H9 (cell line): ENCODE measurements at regions not wholly inside any gene's neighbourhood (a gene's known extent, or its start where the extent isn't known, plus 50 kb on each side); places are given as distances from the start of the nearest gene placed in this dataset.

Experiments
- DNase-seq: peaks from one replicate; pipeline ENCODE4 v3.0.0-alpha.2; 2017
- H2AFZ ChIP-seq: one replicate; pipeline ENCODE4 v1.6.1; 2013; ENCODE audit warnings: mild to moderate bottlenecking, low read length, control low read depth, moderate library complexity
- H2AK5ac ChIP-seq: 2 replicates; pipeline ENCODE4 v1.6.1; 2013; ENCODE audit warnings: low read length, control low read depth, mixed read lengths; ENCODE audit not compliant: insufficient read length
- H2BK120ac ChIP-seq: one replicate; pipeline ENCODE4 v1.6.1; 2013; ENCODE audit warnings: low read depth, mild to moderate bottlenecking, low read length, control low read depth, inconsistent platforms; ENCODE audit not compliant: poor library complexity, severe bottlenecking
- H2BK12ac ChIP-seq: 2 replicates; pipeline ENCODE4 v1.6.1; 2013; ENCODE audit warnings: low read length, control low read depth, mixed read lengths, low read depth; ENCODE audit not compliant: insufficient read length
- H2BK15ac ChIP-seq: 2 replicates; pipeline ENCODE4 v1.6.1; 2013; ENCODE audit warnings: low read depth, low read length, control low read depth
- H2BK20ac ChIP-seq: one replicate; pipeline ENCODE4 v1.6.1; 2013; ENCODE audit warnings: low read depth, mild to moderate bottlenecking, low read length, control low read depth, inconsistent platforms; ENCODE audit not compliant: poor library complexity, severe bottlenecking
- H2BK5ac ChIP-seq: 2 replicates; pipeline ENCODE4 v1.6.1; 2013; ENCODE audit warnings: low read length, control low read depth, mixed read lengths; ENCODE audit not compliant: insufficient read length
- H3K14ac ChIP-seq: 2 replicates; pipeline ENCODE4 v1.6.1; 2013; ENCODE audit warnings: low read length, control low read depth; ENCODE audit not compliant: insufficient read depth
- H3K18ac ChIP-seq: 2 replicates; pipeline ENCODE4 v1.6.1; 2013; ENCODE audit warnings: low read depth, mild to moderate bottlenecking, mixed read lengths, low read length, control low read depth; ENCODE audit not compliant: insufficient read length
- H3K23ac ChIP-seq: 2 replicates; pipeline ENCODE4 v1.6.1; 2013; ENCODE audit warnings: low read length, control low read depth, mixed read lengths, low read depth; ENCODE audit not compliant: insufficient read length
- H3K23me2 ChIP-seq: 2 replicates; pipeline ENCODE4 v1.6.1; 2013; ENCODE audit warnings: low read depth, mild to moderate bottlenecking, mixed read lengths, low read length, control low read depth; ENCODE audit not compliant: insufficient read length, poor library complexity, severe bottlenecking
- H3K27ac ChIP-seq: 2 replicates; pipeline ENCODE4 v1.5.1; 2013; ENCODE audit warnings: low read length, control low read depth, mixed read lengths, low read depth; ENCODE audit not compliant: insufficient read length
- H3K27me3 ChIP-seq: 2 replicates; pipeline ENCODE4 v1.6.1; 2013; ENCODE audit warnings: low read length, control low read depth, inconsistent platforms; ENCODE audit not compliant: insufficient read depth
- H3K4ac ChIP-seq: 2 replicates; pipeline ENCODE4 v1.6.1; 2013; ENCODE audit warnings: low read depth, mild to moderate bottlenecking, control low read depth, inconsistent platforms, low read length, moderate library complexity
- H3K4me1 ChIP-seq: 2 replicates; pipeline ENCODE4 v1.6.1; 2013; ENCODE audit warnings: low read length, control low read depth, inconsistent platforms; ENCODE audit not compliant: insufficient read depth
- H3K4me2 ChIP-seq: 2 replicates; pipeline ENCODE4 v1.6.1; 2013; ENCODE audit warnings: low read length, control low read depth, mixed read lengths; ENCODE audit not compliant: insufficient read length, insufficient read depth
- H3K56ac ChIP-seq: 2 replicates; pipeline ENCODE4 v1.6.1; 2013; ENCODE audit warnings: low read depth, mild to moderate bottlenecking, mixed read lengths, low read length, control low read depth; ENCODE audit not compliant: insufficient read length
- H3K79me1 ChIP-seq: 2 replicates; pipeline ENCODE4 v1.6.1; 2013; ENCODE audit warnings: low read depth, mild to moderate bottlenecking, moderate library complexity, low read length, control low read depth, inconsistent platforms; ENCODE audit not compliant: insufficient read depth, poor library complexity, severe bottlenecking
- H3K79me2 ChIP-seq: 2 replicates; pipeline ENCODE4 v1.6.1; 2013; ENCODE audit warnings: low read length, control low read depth, inconsistent platforms; ENCODE audit not compliant: insufficient read depth
- H3K9ac ChIP-seq: 2 replicates; pipeline ENCODE4 v1.6.1; 2013; ENCODE audit warnings: low read length, control low read depth, mixed read lengths; ENCODE audit not compliant: insufficient read length; ENCODE audit errors: extremely low read depth
- H3K9me3 ChIP-seq: one replicate; pipeline ENCODE4 v1.6.1; 2013; ENCODE audit warnings: low read depth, low read length, inconsistent platforms; ENCODE audit not compliant: control insufficient read depth
- H3T11ph ChIP-seq: one replicate; pipeline ENCODE4 v1.6.1; 2013; ENCODE audit warnings: mild to moderate bottlenecking, low read length, control low read depth, inconsistent platforms
- H4K20me1 ChIP-seq: one replicate; pipeline ENCODE4 v1.6.1; 2013; ENCODE audit not compliant: control insufficient read depth, insufficient read length, insufficient read depth
- H4K5ac ChIP-seq: 2 replicates; pipeline ENCODE4 v1.6.1; 2013; ENCODE audit warnings: low read depth, mild to moderate bottlenecking, mixed read lengths, low read length, control low read depth; ENCODE audit not compliant: insufficient read length
- H4K8ac ChIP-seq: replicated peaks from 2 replicates; pipeline ENCODE4 v1.6.1; 2013; ENCODE audit warnings: low read length, control low read depth, mixed read lengths, low read depth; ENCODE audit not compliant: insufficient read length
- H4K91ac ChIP-seq: 2 replicates; pipeline ENCODE4 v1.6.1; 2013; ENCODE audit warnings: low read depth, mild to moderate bottlenecking, moderate library complexity, mixed read lengths, low read length, control low read depth; ENCODE audit not compliant: insufficient read length
- H3K27ac Mint-ChIP-seq, 3 experiments: 2 replicates in 2 of 3; 3 replicates in 1 of 3; pipeline ENCODE4 v1.8.0; 2020 to 2021; ENCODE audit warnings: mixed read lengths in 3 of 3, mild to moderate bottlenecking in 1 of 3, moderate library complexity in 1 of 3
- H3K27me3 Mint-ChIP-seq: 2 replicates; pipeline ENCODE4 v1.8.0; 2021; ENCODE audit warnings: low read depth, mild to moderate bottlenecking, moderate library complexity, mixed read lengths
- H3K36me3 Mint-ChIP-seq, 3 experiments: 2 replicates in 2 of 3; 3 replicates in 1 of 3; pipeline ENCODE4 v1.8.0; 2020 to 2021; ENCODE audit warnings: low read depth in 3 of 3, mixed read lengths in 3 of 3; ENCODE audit not compliant: insufficient read depth in 1 of 3
- H3K4me1 Mint-ChIP-seq, 2 experiments: 2 replicates each; pipeline ENCODE4 v1.8.0; 2020; ENCODE audit warnings: mixed read lengths in 2 of 2
- H3K4me3 Mint-ChIP-seq, 2 experiments: 2 replicates in 1 of 2; 3 replicates in 1 of 2; pipeline ENCODE4 v1.8.0; 2020 to 2021; ENCODE audit warnings: mild to moderate bottlenecking in 2 of 2, mixed read lengths in 2 of 2, moderate library complexity in 1 of 2
- H3K9me3 Mint-ChIP-seq, 2 experiments: 2 replicates in 1 of 2; 3 replicates in 1 of 2; pipeline ENCODE4 v1.8.0; 2020; ENCODE audit warnings: mild to moderate bottlenecking in 2 of 2, mixed read lengths in 2 of 2, moderate library complexity in 1 of 2
- CTCF ChIP-seq: fragments of 200-600 bp; sonication (generic); conservative IDR thresholded peaks from 3 replicates; pipeline ENCODE4 v1.8.0; 2021; ENCODE audit warnings: antibody characterized with exemption, mild to moderate bottlenecking
- WGBS: extraction: QIAGEN DNeasy Blood & Tissue Kit; methylation state at CpG from one replicate; pipeline ENCODE4 v1.1.7; 2013; ENCODE audit warnings: missing lambda C conversion rate, low lambda C conversion rate, mixed read lengths; ENCODE audit not compliant: insufficient read length; ENCODE audit errors: extremely low coverage; 5-methylcytosine and 5-hydroxymethylcytosine counted together

- Mint-ChIP-seq H3K36me3 (no peaks in the 10 kb centered on the region), H3K27me3 (no peaks in the 10 kb centered on the region), H3K9me3 (no peaks in the 10 kb centered on the region), H3K4me1 (peaks cover 24 to 26% of the 10 kb centered on the region in 2 experiments), H3K27ac (no peak overlapping the region), H3K4me3 (no peak overlapping the region)
- H2BK20ac ChIP-seq = no peak overlapping the region
- no peak overlapping the region for H2BK15ac ChIP-seq
- H2AFZ ChIP-seq = no peak overlapping the region
- H3K9ac ChIP-seq = no peak overlapping the region
- H2AK5ac ChIP-seq = no peak overlapping the region
- no peaks in the 10 kb centered on the region for H3K27me3 ChIP-seq
- H3K79me2 ChIP-seq = no peaks in the 10 kb centered on the region
- no peaks in the 10 kb centered on the region for H3K79me1 ChIP-seq
- no peaks in the 10 kb centered on the region for H3K23me2 ChIP-seq
- no peaks in the 10 kb centered on the region for H3K9me3 ChIP-seq
- no peak overlapping the region for H3K14ac ChIP-seq
- no peak overlapping the region for H2BK5ac ChIP-seq
- H2BK120ac ChIP-seq = no peak overlapping the region
- no peak overlapping the region for H4K91ac ChIP-seq
- H2BK12ac ChIP-seq = no peak overlapping the region
- H4K5ac ChIP-seq = no peak overlapping the region
- H3K56ac ChIP-seq = no peak overlapping the region
- no peak overlapping the region for H3K4me2 ChIP-seq
- TF ChIP-seq CTCF = no peak
- H3K4me1 ChIP-seq = peaks cover 6% of the 10 kb centered on the region; the same call in 1 of the 2 replicates
- no peak overlapping the region for H3K4ac ChIP-seq
- H3K23ac ChIP-seq = no peak overlapping the region
- H3K18ac ChIP-seq = no peak overlapping the region
- no peak overlapping the region for H3K27ac ChIP-seq
- no peaks in the 10 kb centered on the region for H4K20me1 ChIP-seq
- WGBS = no CpG with 5 or more reads among the region's 8 CpGs
- no peak overlapping the region for H3T11ph ChIP-seq
- H4K8ac ChIP-seq = no peak overlapping the region
- DNase-seq = no peak
Observed at GRCh38 chr2:66323406-66323805, 111.5 kb upstream of the MEIS1 start.
